AG09319 (cell line): ENCODE measurements at regions not wholly inside any gene's neighbourhood (a gene's known extent, or its start where the extent isn't known, plus 50 kb on each side); places are given as distances from the start of the nearest gene placed in this dataset.
"Not testable (repeated sequence)": the region's sequence is repeated elsewhere in the genome, so short reads cannot be mapped to it uniquely, and the experiment has no call there.

Experiments used
- DNase-seq: peaks from one replicate; pipeline ENCODE4 v3.0.0-alpha.2; 2010; ENCODE audit warnings: low read depth; ENCODE audit errors: extremely low read depth
- CTCF ChIP-seq: IDR thresholded peaks from 2 replicates; pipeline ENCODE4 v1.5.1; 2011; ENCODE audit warnings: low read depth, mild to moderate bottlenecking, inconsistent platforms, low read length, moderate library complexity

- DNase-seq, result no peak
- TF ChIP-seq CTCF, result no peak
These were observed 305.8 kb downstream of the KIF20B start for GRCh38 chr10:90007226-90007625.

- DNase-seq, result not testable (repeated sequence)
These were observed 309.9 kb downstream of the KIF20B start for GRCh38 chr10:90011281-90011680.

GRCh38 chr10:90018819-90019218, 317.4 kb downstream of the KIF20B start:
- no peak for TF ChIP-seq CTCF
- DNase-seq, result no peak

- no peak for TF ChIP-seq CTCF
- DNase-seq, result no peak
These were observed 319.1 kb downstream of the KIF20B start for GRCh38 chr10:90020506-90020905.

- TF ChIP-seq CTCF, result no peak
- DNase-seq, result no peak
These were observed 322.6 kb downstream of the KIF20B start for GRCh38 chr10:90023950-90024349.

- TF ChIP-seq CTCF, result no peak
- no peak for DNase-seq
These were observed 326.9 kb downstream of the KIF20B start for GRCh38 chr10:90028312-90028711.

GRCh38 chr10:90031776-90032175, 330.4 kb downstream of the KIF20B start:
- TF ChIP-seq CTCF, result no peak
- no peak for DNase-seq

- no peak for DNase-seq
- no peak for TF ChIP-seq CTCF
These were observed 331.1 kb downstream of the KIF20B start for GRCh38 chr10:90032519-90032918.

- not testable (repeated sequence) for DNase-seq
These were observed 333.5 kb downstream of the KIF20B start for GRCh38 chr10:90034862-90035261.
